Kidney epithelial cell (primary cell): ENCODE measurements at regions not wholly inside any gene's neighbourhood (a gene's known extent, or its start where the extent isn't known, plus 50 kb on each side); places are given as distances from the start of the nearest gene placed in this dataset.

Experiments
- DNase-seq: peaks from one replicate; pipeline ENCODE4 v3.0.0-alpha.2; 2010; ENCODE audit warnings: low read depth
- H3K27me3 ChIP-seq: 2 replicates; pipeline ENCODE4 v1.6.0; 2011; ENCODE audit warnings: low read length; ENCODE audit not compliant: control insufficient read depth, insufficient read depth
- H3K36me3 ChIP-seq: 2 replicates; pipeline ENCODE4 v1.5.1; 2011; ENCODE audit warnings: low read length; ENCODE audit not compliant: control insufficient read depth, insufficient read depth
- H3K4me3 ChIP-seq: 2 replicates; pipeline ENCODE4 v1.5.1; 2011; ENCODE audit warnings: low read depth, mild to moderate bottlenecking, control low read depth, low read length
- CTCF ChIP-seq: IDR thresholded peaks from 2 replicates; pipeline ENCODE4 v1.5.1; 2011; ENCODE audit warnings: mild to moderate bottlenecking, moderate library complexity, low read length, control low read depth, inconsistent platforms; ENCODE audit not compliant: insufficient read depth, poor library complexity, severe bottlenecking

GRCh38 chr16:62130101-62130500, 93.9 kb upstream of the CDH8 start:
- no peak for TF ChIP-seq CTCF
- no peak for DNase-seq

GRCh38 chr16:62105244-62105643, 69.0 kb upstream of the CDH8 start:
- H3K4me3 ChIP-seq, result no peak overlapping the region
- TF ChIP-seq CTCF, result no peak
- no peaks in the 10 kb centered on the region for H3K27me3 ChIP-seq
- no peak for DNase-seq
- no peaks in the 10 kb centered on the region for H3K36me3 ChIP-seq

More at GRCh38 chr16:62130101-62130500, 93.9 kb upstream of the CDH8 start:
- Histone ChIP-seq H3K36me3 (no peaks in the 10 kb centered on the region), H3K27me3 (no peaks in the 10 kb centered on the region), H3K4me3 (no peak overlapping the region)

- no peak for DNase-seq
- Histone ChIP-seq H3K4me3 (no peak overlapping the region), H3K36me3 (no peaks in the 10 kb centered on the region), H3K27me3 (no peaks in the 10 kb centered on the region)
- no peak for TF ChIP-seq CTCF
These were observed 66.3 kb upstream of the CDH8 start for GRCh38 chr16:62102588-62102987.

- Histone ChIP-seq H3K4me3 (no peak overlapping the region), H3K36me3 (no peaks in the 10 kb centered on the region)
- TF ChIP-seq CTCF, result no peak
These were observed 64.4 kb upstream of the CDH8 start for GRCh38 chr16:62100651-62101050.

GRCh38 chr16:62089715-62090114, 53.5 kb upstream of the CDH8 start:
- no peaks in the 10 kb centered on the region for H3K27me3 ChIP-seq
- H3K36me3 ChIP-seq, result no peaks in the 10 kb centered on the region

More at GRCh38 chr16:62100651-62101050, 64.4 kb upstream of the CDH8 start:
- no peaks in the 10 kb centered on the region for H3K27me3 ChIP-seq
- DNase-seq, result no peak

More at GRCh38 chr16:62089715-62090114, 53.5 kb upstream of the CDH8 start:
- no peak for TF ChIP-seq CTCF
- no peak for DNase-seq
- no peak overlapping the region for H3K4me3 ChIP-seq
